NCI-H1436 treated with DMSO at 0.1 percent for 48 hours (cell line): ENCODE measurements at regions not wholly inside any gene's neighbourhood (a gene's known extent, or its start where the extent isn't known, plus 50 kb on each side); places are given as distances from the start of the nearest gene placed in this dataset.

Source experiments
- DNase-seq: peaks from one replicate; lab custom pipeline; 2025; lab: John Stamatoyannopoulos, UW

DNA sequence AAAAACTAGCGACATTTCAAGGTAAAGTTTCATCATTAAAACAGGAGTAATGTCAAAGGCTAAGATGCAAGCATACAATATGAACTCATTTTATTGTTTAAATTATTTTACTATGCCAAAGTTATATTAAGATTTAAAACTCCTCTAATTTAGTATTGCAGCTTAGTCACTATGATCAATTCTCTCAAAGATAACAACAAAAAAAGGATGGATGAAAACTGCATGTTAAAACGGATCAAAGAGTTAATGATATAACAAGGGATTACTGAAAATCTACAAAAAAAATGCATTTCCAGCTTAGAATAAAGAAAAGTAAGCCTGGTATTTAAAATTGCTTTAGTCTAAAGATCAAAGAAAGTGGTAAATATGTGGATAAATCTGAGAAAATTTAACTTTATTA is 587.8 kb upstream of the PCDH20 start:
- DNase-seq = no peak

DNA sequence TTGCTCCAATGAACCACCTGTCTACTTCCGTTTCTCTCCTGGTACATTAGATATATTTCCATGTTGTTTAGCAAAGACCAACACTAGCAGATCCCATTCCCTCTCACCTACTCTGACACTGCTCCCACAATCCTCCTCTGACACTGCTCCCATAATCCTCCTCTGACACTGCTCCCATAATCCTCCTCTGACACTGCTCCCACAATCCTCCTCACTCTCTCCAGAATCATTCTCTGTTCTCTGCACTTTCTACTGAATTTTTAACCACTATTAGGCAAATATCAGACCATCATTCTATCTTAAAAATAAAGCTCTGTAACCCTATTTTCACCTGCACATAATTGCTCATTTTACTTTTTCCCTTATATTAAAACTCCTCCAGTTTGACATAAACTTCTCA is 578.5 kb upstream of the PCDH20 start:
- no peak for DNase-seq

GRCh38 chr13:61989978-61990377 is 574.3 kb upstream of the PCDH20 start:
- no peak for DNase-seq

DNA sequence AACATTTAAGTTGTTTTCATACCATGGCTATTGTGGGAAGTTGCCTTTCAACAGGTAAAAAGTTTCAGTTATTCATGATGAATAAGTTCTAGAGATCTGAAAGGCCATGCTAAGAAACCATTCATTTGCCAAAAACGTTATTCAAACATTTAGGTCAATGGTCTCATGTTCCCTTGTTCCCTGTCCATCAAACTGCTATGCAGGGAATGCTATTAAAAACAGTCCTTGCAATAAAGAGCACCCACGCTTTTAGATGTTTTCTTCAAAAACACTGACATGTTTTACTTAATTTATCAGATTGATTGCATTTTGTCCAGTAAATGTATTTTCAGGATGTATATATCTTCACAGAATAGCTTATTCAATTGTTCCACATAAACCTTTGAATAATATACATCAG is 573.2 kb upstream of the PCDH20 start:
- no peak for DNase-seq

- no peak for DNase-seq
Observed at GRCh38 chr13:61975001-61975400, 559.4 kb upstream of the PCDH20 start.

GRCh38 chr13:61965756-61966155 is 550.1 kb upstream of the PCDH20 start:
- DNase-seq = no peak

DNA sequence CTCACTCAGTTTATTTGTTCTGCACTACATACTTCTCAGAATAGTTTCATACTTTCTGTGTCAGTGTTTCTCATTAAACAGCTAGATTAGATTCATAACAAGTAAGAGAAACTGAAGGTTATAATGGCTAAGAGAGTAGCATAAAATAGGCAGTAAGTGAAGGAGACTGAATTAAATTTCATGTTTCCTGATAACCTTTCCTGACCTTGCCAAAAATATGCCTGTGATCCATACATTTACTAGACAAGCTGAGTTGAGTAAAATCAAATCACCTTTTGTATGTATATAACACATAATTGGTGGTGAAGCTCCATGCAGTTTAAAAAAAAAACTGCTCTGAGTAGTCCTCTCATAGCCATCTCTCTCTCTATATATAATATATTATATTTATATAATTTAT is 545.3 kb upstream of the PCDH20 start:
- DNase-seq = no peak

- DNase-seq = no peak
Observed at GRCh38 chr13:61954092-61954491, 538.4 kb upstream of the PCDH20 start.

DNA sequence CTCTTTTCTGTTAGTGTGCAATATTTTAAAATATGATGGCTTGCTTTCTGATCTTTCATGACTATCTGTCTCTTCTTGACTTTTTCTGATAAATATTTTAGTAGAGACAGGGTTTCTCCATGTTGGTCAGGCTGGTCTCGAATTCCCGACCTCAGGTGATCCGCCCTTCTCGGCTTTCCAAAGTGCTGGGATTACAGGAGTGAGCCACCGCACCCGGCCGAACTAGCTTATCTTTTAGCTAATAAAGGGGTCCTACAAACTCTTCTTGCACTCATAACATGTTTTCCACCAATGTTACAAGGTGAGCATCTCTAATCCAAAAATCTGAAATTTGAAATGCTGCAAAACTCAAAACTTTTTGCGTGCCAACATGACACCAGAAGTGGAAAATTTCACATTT is 535.2 kb upstream of the PCDH20 start:
- DNase-seq = no peak

- no peak for DNase-seq
Observed at GRCh38 chr13:61944329-61944929, 528.8 kb upstream of the PCDH20 start.

DNA sequence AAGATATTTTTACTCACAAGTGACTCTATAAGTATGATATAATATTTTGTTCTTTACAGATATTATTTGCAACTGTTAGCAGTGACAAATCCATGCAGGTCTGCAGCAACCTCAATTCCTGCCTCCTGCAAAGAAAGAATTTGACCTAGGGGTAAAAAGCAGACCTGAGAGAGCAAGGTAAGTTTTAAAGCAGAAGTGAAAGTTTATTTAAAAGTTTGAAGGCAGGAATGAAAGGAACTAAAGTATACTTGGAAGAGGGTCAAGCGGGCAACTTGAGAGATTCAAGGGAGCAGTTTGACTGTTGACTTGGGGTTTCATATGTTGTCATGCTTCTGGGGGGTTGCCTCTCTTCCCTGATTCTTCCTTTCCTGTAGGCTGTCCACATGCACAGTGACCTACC is 520.1 kb upstream of the PCDH20 start:
- DNase-seq = no peak

- no peak for DNase-seq
Observed at GRCh38 chr13:61927648-61928047, 512.0 kb upstream of the PCDH20 start.

GRCh38 chr13:61918841-61919240 is 503.2 kb upstream of the PCDH20 start:
- DNase-seq = no peak

DNA sequence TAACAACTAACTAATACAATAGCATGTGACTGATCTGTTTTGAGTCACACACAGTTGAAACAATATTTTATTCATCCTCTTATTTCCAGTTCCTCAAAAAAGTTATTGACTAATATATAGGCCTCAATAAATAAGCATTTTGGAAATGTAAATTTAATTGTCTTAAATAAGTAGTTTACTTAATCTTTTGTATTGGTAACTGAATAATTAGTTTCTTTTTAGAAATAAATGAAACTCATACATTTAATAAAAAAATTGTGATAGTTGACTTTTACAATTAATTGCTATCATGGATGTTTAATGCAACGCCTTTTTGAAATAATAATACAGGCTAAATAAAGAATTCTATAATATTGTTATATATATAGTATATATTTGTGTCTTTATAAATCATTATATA is 500.8 kb upstream of the PCDH20 start:
- DNase-seq = no peak

DNA sequence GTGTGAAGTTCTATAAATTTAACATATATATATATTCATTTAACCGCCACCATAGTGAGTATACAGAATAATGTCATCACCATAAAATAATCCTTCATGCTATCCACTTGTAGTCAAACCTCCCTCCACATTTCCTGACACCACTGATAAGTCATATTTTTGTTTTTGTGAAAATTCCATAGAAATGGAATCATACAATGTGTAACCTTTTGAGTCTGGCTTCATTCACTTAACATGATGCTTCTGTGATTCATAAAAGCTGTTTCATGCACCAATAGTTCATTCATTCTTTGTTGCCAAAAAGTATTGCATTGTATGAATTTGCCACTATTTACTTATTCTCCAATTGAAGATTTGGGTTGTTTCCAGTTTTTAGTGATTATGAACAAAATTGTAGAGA is 497.5 kb upstream of the PCDH20 start:
- no peak for DNase-seq

GRCh38 chr13:61908906-61909615 is 493.4 kb upstream of the PCDH20 start:
- no peak for DNase-seq

- DNase-seq = no peak
Observed at GRCh38 chr13:61905054-61905453, 489.4 kb upstream of the PCDH20 start.

GRCh38 chr13:61901946-61902541 is 486.4 kb upstream of the PCDH20 start:
- no peak for DNase-seq

GRCh38 chr13:61900033-61900432 is 484.4 kb upstream of the PCDH20 start:
- no peak for DNase-seq

DNA sequence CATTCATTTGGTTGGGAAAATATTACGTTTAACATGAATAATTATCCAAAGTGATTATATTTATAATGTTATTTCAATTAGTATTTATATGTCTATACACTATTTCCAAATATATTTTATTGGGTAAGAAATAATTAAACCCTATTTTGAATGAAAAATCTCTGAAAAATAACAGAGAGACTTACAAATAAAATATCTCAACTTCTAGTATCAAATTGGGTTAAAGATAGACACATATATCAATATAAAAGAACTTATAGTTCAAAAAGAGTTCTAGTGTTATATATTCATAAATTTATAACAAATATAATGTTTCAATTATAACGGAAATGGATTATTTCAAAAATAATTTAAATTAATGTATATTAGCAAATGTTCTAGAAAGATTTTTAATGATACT is 482.6 kb upstream of the PCDH20 start:
- DNase-seq = no peak

- DNase-seq = no peak
Observed at GRCh38 chr13:61891401-61891800, 475.8 kb upstream of the PCDH20 start.

- DNase-seq = no peak
Observed at GRCh38 chr13:61884830-61885229, 469.2 kb upstream of the PCDH20 start.

DNA sequence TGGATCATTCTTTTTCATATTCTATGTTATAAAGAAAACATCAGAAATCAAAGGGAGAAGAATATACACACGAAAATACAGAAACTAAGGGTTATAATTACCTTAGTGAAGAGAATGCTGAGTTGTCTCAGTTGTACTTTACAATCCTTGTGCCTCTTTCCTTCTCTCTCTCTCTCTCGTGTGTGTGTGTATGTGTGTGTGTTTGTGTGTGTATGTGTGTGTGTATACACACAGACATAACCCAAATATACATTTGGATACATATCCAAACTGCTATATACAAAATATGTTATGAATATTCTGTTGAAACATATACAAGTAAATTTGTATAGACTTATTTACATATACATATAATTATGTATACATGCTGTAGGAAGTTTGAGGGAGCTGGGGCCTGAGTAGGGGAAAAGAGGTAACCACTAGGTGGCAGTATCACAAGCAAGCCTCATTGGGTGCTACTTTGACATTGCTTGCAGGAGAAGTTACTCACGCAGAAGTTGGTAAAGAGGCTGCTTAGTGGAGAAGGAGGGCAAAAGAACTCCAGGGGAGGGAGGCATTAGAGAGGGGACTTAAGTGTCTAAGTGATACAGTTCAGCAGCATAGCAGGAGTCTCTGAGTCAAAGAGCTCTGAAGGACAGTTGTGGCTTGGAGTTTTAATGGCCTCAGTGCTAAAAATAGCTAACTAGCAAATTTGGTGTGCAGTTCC is 465.1 kb upstream of the PCDH20 start:
- no peak for DNase-seq
